Choroid plexus epithelial cell (primary cell): ENCODE measurements at regions not wholly inside any gene's neighbourhood (a gene's known extent, or its start where the extent isn't known, plus 50 kb on each side); places are given as distances from the start of the nearest gene placed in this dataset.

Experiments used
- DNase-seq: peaks from one replicate; pipeline ENCODE4 v3.0.0-alpha.2; 2010; ENCODE audit warnings: low read depth
- H3K4me3 ChIP-seq: 2 replicates; pipeline ENCODE4 v1.5.1; 2011; ENCODE audit warnings: low read depth, mild to moderate bottlenecking, control low read depth, low read length, moderate library complexity
- TF ChIP-seq, protein P1 (sequence below): conservative IDR thresholded peaks from 2 replicates; pipeline ENCODE4 v1.5.1; 2011; ENCODE audit warnings: low read depth, mild to moderate bottlenecking, control low read depth, inconsistent platforms, low read length, moderate library complexity

- H3K4me3 ChIP-seq = no peak overlapping the region
- no peak for DNase-seq
- TF ChIP-seq, protein P1, sequence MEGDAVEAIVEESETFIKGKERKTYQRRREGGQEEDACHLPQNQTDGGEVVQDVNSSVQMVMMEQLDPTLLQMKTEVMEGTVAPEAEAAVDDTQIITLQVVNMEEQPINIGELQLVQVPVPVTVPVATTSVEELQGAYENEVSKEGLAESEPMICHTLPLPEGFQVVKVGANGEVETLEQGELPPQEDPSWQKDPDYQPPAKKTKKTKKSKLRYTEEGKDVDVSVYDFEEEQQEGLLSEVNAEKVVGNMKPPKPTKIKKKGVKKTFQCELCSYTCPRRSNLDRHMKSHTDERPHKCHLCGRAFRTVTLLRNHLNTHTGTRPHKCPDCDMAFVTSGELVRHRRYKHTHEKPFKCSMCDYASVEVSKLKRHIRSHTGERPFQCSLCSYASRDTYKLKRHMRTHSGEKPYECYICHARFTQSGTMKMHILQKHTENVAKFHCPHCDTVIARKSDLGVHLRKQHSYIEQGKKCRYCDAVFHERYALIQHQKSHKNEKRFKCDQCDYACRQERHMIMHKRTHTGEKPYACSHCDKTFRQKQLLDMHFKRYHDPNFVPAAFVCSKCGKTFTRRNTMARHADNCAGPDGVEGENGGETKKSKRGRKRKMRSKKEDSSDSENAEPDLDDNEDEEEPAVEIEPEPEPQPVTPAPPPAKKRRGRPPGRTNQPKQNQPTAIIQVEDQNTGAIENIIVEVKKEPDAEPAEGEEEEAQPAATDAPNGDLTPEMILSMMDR = no peak
Observed at GRCh38 chr7:156031679-156032478, 219.6 kb upstream of the SHH start.

DNA sequence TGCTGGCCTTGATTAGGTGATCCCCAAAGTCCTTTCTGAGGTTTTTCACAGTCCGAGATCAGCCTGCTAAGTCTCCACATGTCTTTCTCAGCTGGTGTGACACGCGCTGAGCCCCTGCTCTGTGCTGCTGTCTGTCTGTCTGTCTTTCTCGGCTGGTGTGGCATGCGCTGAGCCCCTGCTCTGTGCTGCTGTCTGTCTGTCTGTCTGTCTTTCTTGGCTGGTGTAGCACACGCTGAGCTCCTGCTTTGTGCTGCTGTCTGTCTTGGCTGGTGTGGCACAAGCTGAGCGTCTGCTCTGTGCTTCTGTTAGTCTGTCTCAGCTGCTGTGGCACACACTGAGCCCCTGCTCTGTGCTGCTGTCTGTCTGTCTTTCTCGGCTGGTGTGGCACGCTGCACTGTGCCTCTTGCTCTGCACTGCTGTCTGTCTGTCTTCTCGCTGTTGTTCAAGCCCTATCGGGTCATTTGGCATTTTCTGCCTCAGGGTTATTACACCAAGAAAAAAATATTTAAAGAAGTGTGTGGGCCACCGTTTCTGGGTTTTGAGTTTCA, 217.3 kb upstream of the SHH start:
- DNase-seq = no peak
- no peak overlapping the region for H3K4me3 ChIP-seq
- TF ChIP-seq, protein P1 = no peak

- no peak overlapping the region for H3K4me3 ChIP-seq
- TF ChIP-seq, protein P1 = no peak
- no peak for DNase-seq
Observed at GRCh38 chr7:156028521-156028920, 216.3 kb upstream of the SHH start.

GRCh38 chr7:156027821-156028220, 215.6 kb upstream of the SHH start:
- TF ChIP-seq, protein P1 = no peak
- no peak for DNase-seq
- no peak overlapping the region for H3K4me3 ChIP-seq

GRCh38 chr7:156026603-156027002, 214.3 kb upstream of the SHH start:
- no peak overlapping the region for H3K4me3 ChIP-seq
- TF ChIP-seq, protein P1 = no peak

GRCh38 chr7:156026076-156026600, 213.9 kb upstream of the SHH start:
- no peak overlapping the region for H3K4me3 ChIP-seq
- TF ChIP-seq, protein P1 = no peak
- DNase-seq = no peak

More at GRCh38 chr7:156026603-156027002, 214.3 kb upstream of the SHH start:
- DNase-seq = no peak
